H9 (cell line): ENCODE measurements at regions not wholly inside any gene's neighbourhood (a gene's known extent, or its start where the extent isn't known, plus 50 kb on each side); places are given as distances from the start of the nearest gene placed in this dataset.

Experiments
- DNase-seq: peaks from one replicate; pipeline ENCODE4 v3.0.0-alpha.2; 2017
- H2AFZ ChIP-seq: one replicate; pipeline ENCODE4 v1.6.1; 2013; ENCODE audit warnings: mild to moderate bottlenecking, low read length, control low read depth, moderate library complexity
- H2AK5ac ChIP-seq: 2 replicates; pipeline ENCODE4 v1.6.1; 2013; ENCODE audit warnings: low read length, control low read depth, mixed read lengths; ENCODE audit not compliant: insufficient read length
- H2BK120ac ChIP-seq: one replicate; pipeline ENCODE4 v1.6.1; 2013; ENCODE audit warnings: low read depth, mild to moderate bottlenecking, low read length, control low read depth, inconsistent platforms; ENCODE audit not compliant: poor library complexity, severe bottlenecking
- H2BK12ac ChIP-seq: 2 replicates; pipeline ENCODE4 v1.6.1; 2013; ENCODE audit warnings: low read length, control low read depth, mixed read lengths, low read depth; ENCODE audit not compliant: insufficient read length
- H2BK15ac ChIP-seq: 2 replicates; pipeline ENCODE4 v1.6.1; 2013; ENCODE audit warnings: low read depth, low read length, control low read depth
- H2BK20ac ChIP-seq: one replicate; pipeline ENCODE4 v1.6.1; 2013; ENCODE audit warnings: low read depth, mild to moderate bottlenecking, low read length, control low read depth, inconsistent platforms; ENCODE audit not compliant: poor library complexity, severe bottlenecking
- H2BK5ac ChIP-seq: 2 replicates; pipeline ENCODE4 v1.6.1; 2013; ENCODE audit warnings: low read length, control low read depth, mixed read lengths; ENCODE audit not compliant: insufficient read length
- H3K14ac ChIP-seq: 2 replicates; pipeline ENCODE4 v1.6.1; 2013; ENCODE audit warnings: low read length, control low read depth; ENCODE audit not compliant: insufficient read depth
- H3K18ac ChIP-seq: 2 replicates; pipeline ENCODE4 v1.6.1; 2013; ENCODE audit warnings: low read depth, mild to moderate bottlenecking, mixed read lengths, low read length, control low read depth; ENCODE audit not compliant: insufficient read length
- H3K23ac ChIP-seq: 2 replicates; pipeline ENCODE4 v1.6.1; 2013; ENCODE audit warnings: low read length, control low read depth, mixed read lengths, low read depth; ENCODE audit not compliant: insufficient read length
- H3K23me2 ChIP-seq: 2 replicates; pipeline ENCODE4 v1.6.1; 2013; ENCODE audit warnings: low read depth, mild to moderate bottlenecking, mixed read lengths, low read length, control low read depth; ENCODE audit not compliant: insufficient read length, poor library complexity, severe bottlenecking
- H3K27ac ChIP-seq: 2 replicates; pipeline ENCODE4 v1.5.1; 2013; ENCODE audit warnings: low read length, control low read depth, mixed read lengths, low read depth; ENCODE audit not compliant: insufficient read length
- H3K27me3 ChIP-seq: 2 replicates; pipeline ENCODE4 v1.6.1; 2013; ENCODE audit warnings: low read length, control low read depth, inconsistent platforms; ENCODE audit not compliant: insufficient read depth
- H3K4ac ChIP-seq: 2 replicates; pipeline ENCODE4 v1.6.1; 2013; ENCODE audit warnings: low read depth, mild to moderate bottlenecking, control low read depth, inconsistent platforms, low read length, moderate library complexity
- H3K4me1 ChIP-seq: 2 replicates; pipeline ENCODE4 v1.6.1; 2013; ENCODE audit warnings: low read length, control low read depth, inconsistent platforms; ENCODE audit not compliant: insufficient read depth
- H3K4me2 ChIP-seq: 2 replicates; pipeline ENCODE4 v1.6.1; 2013; ENCODE audit warnings: low read length, control low read depth, mixed read lengths; ENCODE audit not compliant: insufficient read length, insufficient read depth
- H3K56ac ChIP-seq: 2 replicates; pipeline ENCODE4 v1.6.1; 2013; ENCODE audit warnings: low read depth, mild to moderate bottlenecking, mixed read lengths, low read length, control low read depth; ENCODE audit not compliant: insufficient read length
- H3K79me1 ChIP-seq: 2 replicates; pipeline ENCODE4 v1.6.1; 2013; ENCODE audit warnings: low read depth, mild to moderate bottlenecking, moderate library complexity, low read length, control low read depth, inconsistent platforms; ENCODE audit not compliant: insufficient read depth, poor library complexity, severe bottlenecking
- H3K79me2 ChIP-seq: 2 replicates; pipeline ENCODE4 v1.6.1; 2013; ENCODE audit warnings: low read length, control low read depth, inconsistent platforms; ENCODE audit not compliant: insufficient read depth
- H3K9ac ChIP-seq: 2 replicates; pipeline ENCODE4 v1.6.1; 2013; ENCODE audit warnings: low read length, control low read depth, mixed read lengths; ENCODE audit not compliant: insufficient read length; ENCODE audit errors: extremely low read depth
- H3K9me3 ChIP-seq: one replicate; pipeline ENCODE4 v1.6.1; 2013; ENCODE audit warnings: low read depth, low read length, inconsistent platforms; ENCODE audit not compliant: control insufficient read depth
- H3T11ph ChIP-seq: one replicate; pipeline ENCODE4 v1.6.1; 2013; ENCODE audit warnings: mild to moderate bottlenecking, low read length, control low read depth, inconsistent platforms
- H4K20me1 ChIP-seq: one replicate; pipeline ENCODE4 v1.6.1; 2013; ENCODE audit not compliant: control insufficient read depth, insufficient read length, insufficient read depth
- H4K5ac ChIP-seq: 2 replicates; pipeline ENCODE4 v1.6.1; 2013; ENCODE audit warnings: low read depth, mild to moderate bottlenecking, mixed read lengths, low read length, control low read depth; ENCODE audit not compliant: insufficient read length
- H4K8ac ChIP-seq: replicated peaks from 2 replicates; pipeline ENCODE4 v1.6.1; 2013; ENCODE audit warnings: low read length, control low read depth, mixed read lengths, low read depth; ENCODE audit not compliant: insufficient read length
- H4K91ac ChIP-seq: 2 replicates; pipeline ENCODE4 v1.6.1; 2013; ENCODE audit warnings: low read depth, mild to moderate bottlenecking, moderate library complexity, mixed read lengths, low read length, control low read depth; ENCODE audit not compliant: insufficient read length
- H3K27ac Mint-ChIP-seq, 3 experiments: 2 replicates in 2 of 3; 3 replicates in 1 of 3; pipeline ENCODE4 v1.8.0; 2020 to 2021; ENCODE audit warnings: mixed read lengths in 3 of 3, mild to moderate bottlenecking in 1 of 3, moderate library complexity in 1 of 3
- H3K27me3 Mint-ChIP-seq: 2 replicates; pipeline ENCODE4 v1.8.0; 2021; ENCODE audit warnings: low read depth, mild to moderate bottlenecking, moderate library complexity, mixed read lengths
- H3K36me3 Mint-ChIP-seq, 3 experiments: 2 replicates in 2 of 3; 3 replicates in 1 of 3; pipeline ENCODE4 v1.8.0; 2020 to 2021; ENCODE audit warnings: low read depth in 3 of 3, mixed read lengths in 3 of 3; ENCODE audit not compliant: insufficient read depth in 1 of 3
- H3K4me1 Mint-ChIP-seq, 2 experiments: 2 replicates each; pipeline ENCODE4 v1.8.0; 2020; ENCODE audit warnings: mixed read lengths in 2 of 2
- H3K4me3 Mint-ChIP-seq, 2 experiments: 2 replicates in 1 of 2; 3 replicates in 1 of 2; pipeline ENCODE4 v1.8.0; 2020 to 2021; ENCODE audit warnings: mild to moderate bottlenecking in 2 of 2, mixed read lengths in 2 of 2, moderate library complexity in 1 of 2
- H3K9me3 Mint-ChIP-seq, 2 experiments: 2 replicates in 1 of 2; 3 replicates in 1 of 2; pipeline ENCODE4 v1.8.0; 2020; ENCODE audit warnings: mild to moderate bottlenecking in 2 of 2, mixed read lengths in 2 of 2, moderate library complexity in 1 of 2
- WGBS: extraction: QIAGEN DNeasy Blood & Tissue Kit; methylation state at CpG from one replicate; pipeline ENCODE4 v1.1.7; 2013; ENCODE audit warnings: missing lambda C conversion rate, low lambda C conversion rate, mixed read lengths; ENCODE audit not compliant: insufficient read length; ENCODE audit errors: extremely low coverage; 5-methylcytosine and 5-hydroxymethylcytosine counted together
- TF ChIP-seq, protein P1 (sequence below): fragments of 200-600 bp; sonication (generic); conservative IDR thresholded peaks from 3 replicates; pipeline ENCODE4 v1.8.0; 2021; ENCODE audit warnings: antibody characterized with exemption, mild to moderate bottlenecking

DNA sequence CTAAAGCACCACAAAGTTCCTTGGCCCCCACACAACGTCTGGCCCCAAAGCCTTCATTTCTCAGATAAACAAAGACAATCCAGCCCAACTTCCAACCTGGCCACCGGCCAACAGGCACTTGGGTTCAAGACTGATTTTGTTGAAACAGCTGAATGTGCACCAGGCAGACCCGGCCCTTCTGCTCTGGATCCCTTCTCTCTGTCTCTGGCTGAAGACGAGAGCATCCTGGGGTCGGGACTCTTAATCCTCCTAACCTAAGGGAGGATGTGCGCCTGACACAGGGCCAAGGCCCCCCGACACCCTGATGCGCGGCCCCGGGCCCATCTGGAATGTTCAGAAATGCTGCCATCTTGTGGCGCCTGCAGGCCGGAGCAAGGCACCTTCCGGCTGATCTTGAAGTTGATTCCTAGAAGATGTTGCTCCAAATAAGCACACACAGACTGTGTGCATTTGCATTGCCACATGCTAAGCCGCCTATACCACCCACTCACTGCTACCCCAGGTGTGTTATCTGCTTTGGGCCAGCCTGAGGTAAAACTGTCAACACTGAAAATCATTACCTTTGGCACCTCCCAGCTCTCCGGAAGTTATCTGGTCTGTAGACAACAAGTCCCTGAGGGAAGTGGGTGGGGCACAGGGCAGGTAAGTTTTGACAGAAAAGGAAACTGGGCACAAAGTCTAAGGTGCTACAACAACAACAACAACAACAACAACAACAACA, 98.4 kb upstream of the HABP2 start:
- H4K20me1 ChIP-seq: no peaks in the 10 kb centered on the region
- H3K36me3 Mint-ChIP-seq: no peaks in the 10 kb centered on the region; a peak in 1 of 7 replicates

More for the DNA sequence above, 98.4 kb upstream of the HABP2 start:
- WGBS: no CpG with 5 or more reads among the region's 15 CpGs
- Mint-ChIP-seq H3K4me1 (peaks cover 2 to 8% of the 10 kb centered on the region in 2 experiments; a peak in 2 of 4 replicates), H3K9me3 (peaks cover 0 to 3% of the 10 kb centered on the region in 2 experiments; a peak in 1 of 5 replicates), H3K27me3 (peaks cover 45% of the 10 kb centered on the region), H3K27ac (no peak overlapping the region), H3K4me3 (no peak overlapping the region)
- Histone ChIP-seq H2BK20ac (no peak overlapping the region), H3K4me1 (no peaks in the 10 kb centered on the region), H2BK5ac (no peak overlapping the region), H2AFZ (no peak overlapping the region), H2BK15ac (no peak overlapping the region), H4K91ac (no peak overlapping the region), H3K14ac (no peak overlapping the region), H3K27ac (no peak overlapping the region), H4K8ac (no peak overlapping the region), H3K9me3 (no peaks in the 10 kb centered on the region), H3K56ac (no peak overlapping the region), H3K79me1 (no peaks in the 10 kb centered on the region), H3K79me2 (no peaks in the 10 kb centered on the region), H3K18ac (no peak overlapping the region), H3K23me2 (no peaks in the 10 kb centered on the region), H3K4me2 (no peak overlapping the region), H2BK12ac (no peak overlapping the region), H3T11ph (no peak overlapping the region), H3K4ac (no peak overlapping the region), H3K27me3 (no peaks in the 10 kb centered on the region), H2BK120ac (no peak overlapping the region), H2AK5ac (no peak overlapping the region), H3K23ac (no peak overlapping the region), H4K5ac (no peak overlapping the region), H3K9ac (no peak overlapping the region)
- DNase-seq: peak; percentile 78
- TF ChIP-seq, protein P1, sequence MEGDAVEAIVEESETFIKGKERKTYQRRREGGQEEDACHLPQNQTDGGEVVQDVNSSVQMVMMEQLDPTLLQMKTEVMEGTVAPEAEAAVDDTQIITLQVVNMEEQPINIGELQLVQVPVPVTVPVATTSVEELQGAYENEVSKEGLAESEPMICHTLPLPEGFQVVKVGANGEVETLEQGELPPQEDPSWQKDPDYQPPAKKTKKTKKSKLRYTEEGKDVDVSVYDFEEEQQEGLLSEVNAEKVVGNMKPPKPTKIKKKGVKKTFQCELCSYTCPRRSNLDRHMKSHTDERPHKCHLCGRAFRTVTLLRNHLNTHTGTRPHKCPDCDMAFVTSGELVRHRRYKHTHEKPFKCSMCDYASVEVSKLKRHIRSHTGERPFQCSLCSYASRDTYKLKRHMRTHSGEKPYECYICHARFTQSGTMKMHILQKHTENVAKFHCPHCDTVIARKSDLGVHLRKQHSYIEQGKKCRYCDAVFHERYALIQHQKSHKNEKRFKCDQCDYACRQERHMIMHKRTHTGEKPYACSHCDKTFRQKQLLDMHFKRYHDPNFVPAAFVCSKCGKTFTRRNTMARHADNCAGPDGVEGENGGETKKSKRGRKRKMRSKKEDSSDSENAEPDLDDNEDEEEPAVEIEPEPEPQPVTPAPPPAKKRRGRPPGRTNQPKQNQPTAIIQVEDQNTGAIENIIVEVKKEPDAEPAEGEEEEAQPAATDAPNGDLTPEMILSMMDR: peak; percentile 91
